ENCODE measurements at regions not wholly inside any gene's neighbourhood (a gene's known extent, or its start where the extent isn't known, plus 50 kb on each side); places are given as distances from the start of the nearest gene placed in this dataset.
A peak's percentile ranks its signal among the peaks of the same experiment; 100 is the strongest.

GRCh38 chr15:25947323-25948314 is 84.5 kb upstream of the ATP10A start:
- DNase-seq = peak; percentile 5

GRCh38 chr15:25946241-25946805 is 83.2 kb upstream of the ATP10A start:
- no peak for DNase-seq

- no peak for DNase-seq
Observed at GRCh38 chr15:25944386-25944785, 81.3 kb upstream of the ATP10A start.

- DNase-seq = no peak
Observed at GRCh38 chr15:25943831-25944230, 80.7 kb upstream of the ATP10A start.

GRCh38 chr15:25939122-25939521 is 76.0 kb upstream of the ATP10A start:
- DNase-seq = no peak

GRCh38 chr15:25937796-25938195 is 74.7 kb upstream of the ATP10A start:
- DNase-seq = no peak

- no peak for DNase-seq
Observed at GRCh38 chr15:25936004-25936403, 72.9 kb upstream of the ATP10A start.

GRCh38 chr15:25933456-25934158 is 70.5 kb upstream of the ATP10A start:
- peak; percentile 79 for DNase-seq

- no peak for DNase-seq
Observed at GRCh38 chr15:25932696-25933095, 69.6 kb upstream of the ATP10A start.

GRCh38 chr15:25931851-25932250 is 68.7 kb upstream of the ATP10A start:
- DNase-seq = no peak

- no peak for DNase-seq
Observed at GRCh38 chr15:25930931-25931330, 67.8 kb upstream of the ATP10A start.
